K562 (cell line): ENCODE measurements at regions not wholly inside any gene's neighbourhood (a gene's known extent, or its start where the extent isn't known, plus 50 kb on each side); places are given as distances from the start of the nearest gene placed in this dataset.

Experiments used
- ATAC-seq: fragments of 200-7000 bp; cut with Tn5 transposase; 3 replicates; pipeline ENCODE4 v1.9.1; 2020; ENCODE audit warnings: moderate library complexity
- BruUV-seq: library from RNA; stranded (reverse); fragments of 400-500 nt; replicated peaks from 2 replicates; lab custom pipeline; 2021; lab: Mats Ljungman, UMichigan
- CTCF ChIA-PET: fragments of 300-600 bp; formaldehyde crosslinking; extraction: SDS; loops from one replicate; lab custom pipeline; 2021; ENCODE audit warnings: low intra/inter-chr PET ratio; lab: Yijun Ruan, JAX
- POLR2A ChIA-PET: fragments of 300-600, 350-650 bp; sonication (Branson Sonifier 250); formaldehyde crosslinking; extraction: SDS; loops from one replicate; lab custom pipeline; 2021; ENCODE audit warnings: antibody characterized with exemption, inconsistent platforms; lab: Yijun Ruan, JAX
- DNase-seq, 4 experiments: peaks; one replicate each; pipeline versions ENCODE4 v3.0.0 to v3.0.0-alpha.2; 2011 to 2018; ENCODE audit warnings: low spot score in 3 of 4, mixed read lengths in 3 of 4; ENCODE audit errors: extremely low read depth in 1 of 4
- FAIRE-seq: peaks from 2 replicates; lab custom pipeline; 2011; peaks lifted over from hg19 to GRCh38; lab: Jason Lieb, UNC
- H2AFZ ChIP-seq: 2 replicates; pipeline ENCODE4 v1.6.0; 2011; ENCODE audit warnings: low read depth, low read length, control low read depth, inconsistent platforms
- H3K27ac ChIP-seq: fragments of 200-600 bp; 3 replicates; pipeline ENCODE4 v1.8.0; 2011; ENCODE audit warnings: low read depth, mild to moderate bottlenecking, control low read depth, inconsistent platforms, low read length, moderate library complexity, mixed read lengths; ENCODE audit errors: extremely low read depth
- H3K27me3 ChIP-seq, 2 experiments: fragments of 300-600 bp in 1 of 2; 2 replicates in 1 of 2; 3 replicates in 1 of 2; pipeline versions ENCODE4 v1.6.0 to v1.8.0; 2011; ENCODE audit warnings: inconsistent platforms in 2 of 2, low read length in 2 of 2, mild to moderate bottlenecking in 1 of 2, mixed read lengths in 1 of 2, moderate library complexity in 1 of 2; ENCODE audit not compliant: control insufficient read depth in 2 of 2, insufficient read depth in 2 of 2
- H3K36me3 ChIP-seq: fragments of 300-600 bp; 3 replicates; pipeline ENCODE4 v1.8.0; 2011; ENCODE audit warnings: mild to moderate bottlenecking, low read length, inconsistent platforms; ENCODE audit not compliant: control insufficient read depth, insufficient read depth
- H3K4me1 ChIP-seq, 2 experiments: fragments of 200-600 bp in 1 of 2; replicated peaks in 1 of 2; 2 replicates in 1 of 2; 3 replicates in 1 of 2; pipeline versions ENCODE4 v1.5.1 to v1.8.0; 2011; ENCODE audit warnings: inconsistent platforms in 2 of 2, low read length in 2 of 2, mild to moderate bottlenecking in 1 of 2, mixed read lengths in 1 of 2, moderate library complexity in 1 of 2; ENCODE audit not compliant: control insufficient read depth in 2 of 2, insufficient read depth in 2 of 2
- H3K4me2 ChIP-seq: 2 replicates; pipeline ENCODE4 v1.6.1; 2011; ENCODE audit warnings: low read length, control low read depth, inconsistent platforms, mixed read lengths; ENCODE audit not compliant: insufficient read depth
- H3K4me3 ChIP-seq: fragments of 200-600 bp; sonication (generic), shearing (Covaris generic); 2 replicates; pipeline ENCODE4 v1.5.1; 2016; ENCODE audit warnings: control low read depth, inconsistent platforms
- H3K79me2 ChIP-seq: fragments of 200-600 bp; 3 replicates; pipeline ENCODE4 v1.8.0; 2011; ENCODE audit warnings: low read length, inconsistent platforms; ENCODE audit not compliant: control insufficient read depth, insufficient read depth
- H3K9ac ChIP-seq, 2 experiments: 2 replicates each; pipeline versions ENCODE4 v1.6.0 to v1.6.1; 2011; ENCODE audit warnings: low read depth in 2 of 2, low read length in 2 of 2, control low read depth in 1 of 2, inconsistent platforms in 1 of 2, mild to moderate bottlenecking in 1 of 2, mixed read lengths in 1 of 2; ENCODE audit not compliant: insufficient read depth in 1 of 2
- H3K9me1 ChIP-seq: one replicate; pipeline ENCODE4 v1.6.0; 2011; ENCODE audit warnings: inconsistent platforms, mild to moderate bottlenecking, low read length, moderate library complexity; ENCODE audit not compliant: control insufficient read depth, insufficient read depth
- H3K9me3 ChIP-seq: replicated peaks from 2 replicates; pipeline ENCODE4 v1.5.1; 2011; ENCODE audit warnings: low read depth, low read length, inconsistent platforms; ENCODE audit not compliant: control insufficient read depth, insufficient read depth
- H4K20me1 ChIP-seq: replicated peaks from 2 replicates; pipeline ENCODE4 v1.6.1; 2011; ENCODE audit warnings: low read length, inconsistent platforms, mixed read lengths; ENCODE audit not compliant: control insufficient read depth, insufficient read depth
- BRF1 ChIP-seq: IDR thresholded peaks from 3 replicates; pipeline ENCODE4 v1.6.1; 2011; ENCODE audit warnings: borderline replicate concordance, mild to moderate bottlenecking; ENCODE audit not compliant: insufficient read length; ENCODE audit errors: extremely low read depth
- HBP1 ChIP-seq: fragments of 450-650 bp; formaldehyde crosslinking; IDR thresholded peaks from 2 replicates; pipeline ENCODE4 v1.4.0; 2022; ENCODE audit warnings: missing genetic modification characterization
- HCFC1 ChIP-seq: IDR thresholded peaks from 2 replicates; pipeline ENCODE4 v1.6.1; 2012; ENCODE audit warnings: low read depth, low read length, improper control_type of control experiment
- LEF1 ChIP-seq: fragments of 450-650 bp; IDR thresholded peaks from 2 replicates; pipeline ENCODE4 v1.6.1; 2016; ENCODE audit warnings: mild to moderate bottlenecking
- SAP30 ChIP-seq: fragments of 200-600 bp; sonication (generic); IDR thresholded peaks from 2 replicates; pipeline ENCODE4 v1.6.1; 2012; ENCODE audit warnings: borderline replicate concordance, low read depth, mild to moderate bottlenecking, moderate library complexity, low read length, control low read depth, inconsistent platforms; ENCODE audit not compliant: insufficient read depth, poor library complexity, severe bottlenecking
- TBP ChIP-seq: optimal IDR thresholded peaks from 2 replicates; pipeline ENCODE3; 2011; ENCODE audit warnings: low read depth, low read length, improper control_type of control experiment
- ZNF232 ChIP-seq: sonication (generic); formaldehyde crosslinking; IDR thresholded peaks from 2 replicates; pipeline ENCODE4 v1.8.0; 2022; ENCODE audit warnings: mild to moderate bottlenecking, missing genetic modification reagents
- WGBS: fragments of 100-300 bp; shearing (Covaris generic); methylation state at CpG from one replicate; pipeline ENCODE4 v1.1.6; 2016; ENCODE audit warnings: low coverage, mixed read lengths; ENCODE audit not compliant: insufficient coverage; ENCODE audit errors: missing lambda C conversion rate; 5-methylcytosine and 5-hydroxymethylcytosine counted together
- in situ Hi-C: fragments of 300-500 bp; cut with MboI; formaldehyde crosslinking; loops from 4 replicates; pipeline ENCODE4 v1.15.0; 2018; ENCODE audit warnings: inconsistent platforms, mixed read lengths
- intact Hi-C: fragments of 100-400 bp; cut with micrococcal nuclease; formaldehyde crosslinking; loops from 2 replicates; pipeline ENCODE4 v1.14.2; 2022
- TF ChIP-seq, protein P1 (sequence below): fragments of 250-450 bp; sonication (Bioruptor Pico); IDR thresholded peaks from 2 replicates; pipeline ENCODE4 v1.4.0; 2020; ENCODE audit warnings: mild to moderate bottlenecking, moderate library complexity

DNA sequence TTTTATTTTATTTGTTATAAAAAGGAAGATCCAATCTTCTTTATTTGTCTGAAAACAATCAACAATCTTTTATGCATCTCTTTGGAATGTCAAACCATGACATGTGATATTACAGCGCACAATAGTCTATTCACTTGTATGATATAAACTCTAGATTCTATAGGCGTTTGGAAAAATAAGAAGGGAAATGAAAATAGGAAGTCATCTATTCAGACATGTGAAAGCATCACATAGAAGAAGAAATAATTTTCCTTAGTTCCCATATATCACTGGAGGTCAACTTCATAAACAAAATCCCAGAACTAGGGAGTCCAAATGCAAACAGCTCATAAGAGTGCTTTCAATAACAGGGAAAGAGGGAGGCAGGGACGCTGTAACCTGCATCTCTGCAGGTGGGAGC is 139.5 kb upstream of the RASGEF1B start (continued):
- TF ChIP-seq HBP1 (CRISPR knock-in tag) (no peak), ZNF232 (no peak), LEF1 (no peak)
- TF ChIP-seq, all 486 proteins: peak for 0

- FAIRE-seq: no peak
- no peaks in the 10 kb centered on the region for H3K4me1 ChIP-seq
- intact Hi-C loops (no loop called here), in situ Hi-C loops (no loop called here)
- 0% methylated on average over 2 of the region's 2 CpGs for WGBS
- no peaks in the 10 kb centered on the region for H3K9me1 ChIP-seq
- TF ChIP-seq, protein P1, sequence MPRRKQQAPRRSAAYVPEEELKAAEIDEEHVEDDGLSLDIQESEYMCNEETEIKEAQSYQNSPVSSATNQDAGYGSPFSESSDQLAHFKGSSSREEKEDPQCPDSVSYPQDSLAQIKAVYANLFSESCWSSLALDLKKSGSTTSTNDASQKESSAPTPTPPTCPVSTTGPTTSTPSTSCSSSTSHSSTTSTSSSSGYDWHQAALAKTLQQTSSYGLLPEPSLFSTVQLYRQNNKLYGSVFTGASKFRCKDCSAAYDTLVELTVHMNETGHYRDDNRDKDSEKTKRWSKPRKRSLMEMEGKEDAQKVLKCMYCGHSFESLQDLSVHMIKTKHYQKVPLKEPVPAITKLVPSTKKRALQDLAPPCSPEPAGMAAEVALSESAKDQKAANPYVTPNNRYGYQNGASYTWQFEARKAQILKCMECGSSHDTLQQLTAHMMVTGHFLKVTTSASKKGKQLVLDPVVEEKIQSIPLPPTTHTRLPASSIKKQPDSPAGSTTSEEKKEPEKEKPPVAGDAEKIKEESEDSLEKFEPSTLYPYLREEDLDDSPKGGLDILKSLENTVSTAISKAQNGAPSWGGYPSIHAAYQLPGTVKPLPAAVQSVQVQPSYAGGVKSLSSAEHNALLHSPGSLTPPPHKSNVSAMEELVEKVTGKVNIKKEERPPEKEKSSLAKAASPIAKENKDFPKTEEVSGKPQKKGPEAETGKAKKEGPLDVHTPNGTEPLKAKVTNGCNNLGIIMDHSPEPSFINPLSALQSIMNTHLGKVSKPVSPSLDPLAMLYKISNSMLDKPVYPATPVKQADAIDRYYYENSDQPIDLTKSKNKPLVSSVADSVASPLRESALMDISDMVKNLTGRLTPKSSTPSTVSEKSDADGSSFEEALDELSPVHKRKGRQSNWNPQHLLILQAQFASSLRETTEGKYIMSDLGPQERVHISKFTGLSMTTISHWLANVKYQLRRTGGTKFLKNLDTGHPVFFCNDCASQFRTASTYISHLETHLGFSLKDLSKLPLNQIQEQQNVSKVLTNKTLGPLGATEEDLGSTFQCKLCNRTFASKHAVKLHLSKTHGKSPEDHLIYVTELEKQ (CRISPR knock-in tag): no peak
- TF ChIP-seq BRF1: no peak
- TF ChIP-seq TBP: no peak
- no peak for TF ChIP-seq SAP30
- no peak for TF ChIP-seq HCFC1
- no peaks in the 10 kb centered on the region for H4K20me1 ChIP-seq
- no peak for ATAC-seq
- H3K9me3 ChIP-seq: no peaks in the 10 kb centered on the region
- ChIA-PET CTCF (no interaction called here), POLR2A (no interaction called here)
- no peaks in the 10 kb centered on the region for H3K36me3 ChIP-seq
- no peak overlapping the region for H3K27ac ChIP-seq
- no peak overlapping the region for H3K4me3 ChIP-seq
- no peak overlapping the region for H3K4me2 ChIP-seq
- H3K9ac ChIP-seq: no peak overlapping the region
- no TSS peak for BruUV-seq
- no peaks in the 10 kb centered on the region for H3K27me3 ChIP-seq
- no peak overlapping the region for H2AFZ ChIP-seq
- H3K79me2 ChIP-seq: no peaks in the 10 kb centered on the region
- no peak for DNase-seq
Measured at GRCh38 chr4:81609844-81610243, 138.1 kb upstream of the RASGEF1B start.
